GM18870 (cell line): ENCODE measurements at regions not wholly inside any gene's neighbourhood (a gene's known extent, or its start where the extent isn't known, plus 50 kb on each side); places are given as distances from the start of the nearest gene placed in this dataset.

ENCODE experiments used
- ATAC-seq: cut with Tn5 transposase; IDR thresholded peaks from one replicate; pipeline ENCODE4 v1.9.1; 2021; ENCODE audit warnings: moderate library complexity; ENCODE audit not compliant: unreplicated experiment

DNA sequence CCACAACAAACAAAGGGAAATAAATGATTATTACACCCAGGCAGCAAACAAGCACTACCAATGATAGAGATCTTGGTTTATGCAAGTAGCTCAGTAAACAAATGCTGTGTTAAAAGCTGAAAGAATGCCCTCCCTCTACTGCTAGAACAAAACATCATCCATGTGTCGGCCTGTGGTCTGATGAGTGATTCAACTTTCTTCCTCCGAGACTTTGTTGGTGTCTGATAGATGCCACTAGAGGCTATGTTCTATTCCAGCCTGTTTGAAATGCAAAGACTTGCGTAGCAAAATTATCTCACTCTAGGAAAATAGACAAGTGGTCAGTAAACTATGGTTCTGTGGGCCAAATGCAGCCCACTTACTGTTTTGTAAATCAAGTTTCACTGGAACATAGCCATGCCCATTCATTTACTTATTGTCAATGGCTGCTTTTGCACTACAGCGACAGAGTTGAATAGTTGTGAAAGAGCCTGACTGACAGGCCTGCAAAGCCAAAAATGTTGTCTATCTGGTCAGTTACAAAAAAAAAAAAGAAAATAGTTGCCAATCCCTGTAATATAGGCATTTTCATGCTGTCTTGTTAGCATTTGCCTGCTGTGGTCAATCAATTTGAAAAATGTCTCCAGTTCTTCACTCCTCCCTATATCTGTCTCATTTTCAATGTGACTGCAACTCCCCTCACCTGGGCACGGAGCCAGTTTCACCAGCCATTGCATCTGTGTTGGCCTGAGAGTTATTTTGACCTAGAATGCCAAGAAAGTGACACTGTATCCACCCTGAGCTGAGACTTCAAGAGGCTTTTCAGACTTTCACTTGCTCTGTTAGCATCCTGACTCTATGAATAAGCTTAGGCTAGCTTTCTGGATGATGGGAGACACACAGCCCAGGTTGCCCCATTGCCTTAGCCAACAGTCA, 544.6 kb upstream of the BTBD3 start:
- ATAC-seq = no peak

DNA sequence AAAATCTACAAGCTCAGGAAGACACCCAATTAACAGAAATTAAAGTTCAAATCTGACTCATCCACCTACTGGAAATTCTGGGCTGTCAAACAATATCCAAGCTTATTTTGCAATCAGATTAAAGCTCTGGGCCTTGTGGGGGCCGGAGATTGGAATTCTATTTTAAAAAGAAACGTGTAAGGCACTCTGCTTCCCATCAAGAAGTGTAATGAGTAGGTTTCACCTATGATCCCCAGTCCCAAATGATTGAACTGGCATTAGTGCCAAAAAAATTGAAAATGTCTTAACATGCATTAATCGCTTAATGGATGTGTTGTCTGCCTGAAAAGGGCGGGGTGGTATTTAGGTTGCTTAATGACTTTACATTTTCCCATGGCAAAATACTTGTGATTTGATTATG, 542.4 kb upstream of the BTBD3 start:
- no peak for ATAC-seq

DNA sequence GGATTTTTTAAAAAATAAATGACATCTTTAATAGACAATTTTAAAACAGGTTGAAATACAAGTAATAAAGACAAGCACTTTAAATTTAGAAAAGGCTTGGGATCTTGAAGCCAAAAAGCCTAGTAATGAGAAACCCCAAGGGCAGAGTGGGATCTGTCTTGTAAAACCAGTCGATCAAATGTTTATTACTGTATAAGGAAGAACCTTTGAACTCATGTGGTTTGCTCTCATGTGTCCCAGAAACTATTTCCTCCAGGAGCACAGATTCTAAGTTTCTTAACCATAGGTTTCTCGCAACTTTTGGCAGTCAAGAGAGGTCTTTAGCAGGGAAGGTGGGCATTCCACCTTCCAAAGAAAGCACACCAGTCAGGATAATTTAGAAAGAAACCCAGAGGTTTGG, 541.7 kb upstream of the BTBD3 start:
- ATAC-seq = no peak

DNA sequence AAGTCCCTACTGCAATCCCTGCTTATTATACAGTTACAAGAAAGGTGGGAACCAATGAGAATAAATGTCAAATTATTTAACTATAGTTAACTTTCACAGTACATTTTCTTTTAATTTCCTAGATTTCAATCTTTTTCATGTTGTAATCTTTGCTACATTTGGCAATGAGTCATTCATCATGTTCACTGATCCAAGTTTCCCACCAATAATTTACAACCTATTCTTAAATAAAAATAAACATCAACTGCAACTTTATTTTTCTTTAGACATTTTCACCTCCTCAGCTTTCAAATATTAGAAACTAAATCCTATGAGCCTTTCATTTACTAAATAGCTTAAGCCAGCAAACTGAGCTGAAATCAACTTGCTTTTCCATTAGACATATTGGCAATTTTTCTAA, 541.3 kb upstream of the BTBD3 start:
- no peak for ATAC-seq

DNA sequence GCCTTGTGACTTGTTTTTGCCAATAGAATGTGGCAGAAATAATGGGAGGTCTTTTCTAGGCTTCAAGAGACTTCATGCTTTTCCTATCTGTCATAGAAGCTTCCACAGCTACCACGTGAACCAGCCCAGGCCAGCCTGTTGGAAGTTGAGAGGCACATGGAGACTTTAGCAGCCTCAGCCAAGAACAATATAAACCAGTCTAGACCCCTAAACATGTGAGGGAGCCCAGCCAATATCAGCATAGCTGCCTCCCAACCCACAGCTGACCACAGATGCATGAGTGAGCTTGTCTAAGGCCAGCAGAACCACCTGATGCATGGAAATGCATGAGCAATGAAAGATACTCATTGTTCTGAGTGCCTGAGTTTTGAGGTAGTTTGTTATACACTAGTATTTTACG, 540.7 kb upstream of the BTBD3 start:
- no peak for ATAC-seq

- ATAC-seq = no peak
Observed at GRCh38 chr20:11377761-11378160, 539.9 kb upstream of the BTBD3 start.

DNA sequence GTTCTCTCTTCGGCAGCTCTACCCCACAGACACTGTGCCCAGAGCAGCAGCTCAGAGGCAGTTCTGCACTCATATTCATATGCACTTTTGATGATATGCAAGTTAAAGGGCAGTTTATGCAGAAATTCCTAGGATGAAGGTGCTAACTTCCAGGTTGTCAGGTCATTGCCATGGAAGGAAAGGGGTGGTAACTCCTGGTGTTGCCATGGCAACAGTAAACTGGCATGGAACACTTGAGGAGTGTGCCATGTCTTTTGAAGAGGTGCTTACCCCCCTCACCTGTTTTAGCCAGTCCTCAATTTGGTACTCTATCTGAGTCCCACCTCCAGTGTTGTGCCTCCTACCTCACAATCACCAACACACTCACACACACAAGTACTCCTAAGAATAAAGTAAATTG, 539.4 kb upstream of the BTBD3 start:
- no peak for ATAC-seq

DNA sequence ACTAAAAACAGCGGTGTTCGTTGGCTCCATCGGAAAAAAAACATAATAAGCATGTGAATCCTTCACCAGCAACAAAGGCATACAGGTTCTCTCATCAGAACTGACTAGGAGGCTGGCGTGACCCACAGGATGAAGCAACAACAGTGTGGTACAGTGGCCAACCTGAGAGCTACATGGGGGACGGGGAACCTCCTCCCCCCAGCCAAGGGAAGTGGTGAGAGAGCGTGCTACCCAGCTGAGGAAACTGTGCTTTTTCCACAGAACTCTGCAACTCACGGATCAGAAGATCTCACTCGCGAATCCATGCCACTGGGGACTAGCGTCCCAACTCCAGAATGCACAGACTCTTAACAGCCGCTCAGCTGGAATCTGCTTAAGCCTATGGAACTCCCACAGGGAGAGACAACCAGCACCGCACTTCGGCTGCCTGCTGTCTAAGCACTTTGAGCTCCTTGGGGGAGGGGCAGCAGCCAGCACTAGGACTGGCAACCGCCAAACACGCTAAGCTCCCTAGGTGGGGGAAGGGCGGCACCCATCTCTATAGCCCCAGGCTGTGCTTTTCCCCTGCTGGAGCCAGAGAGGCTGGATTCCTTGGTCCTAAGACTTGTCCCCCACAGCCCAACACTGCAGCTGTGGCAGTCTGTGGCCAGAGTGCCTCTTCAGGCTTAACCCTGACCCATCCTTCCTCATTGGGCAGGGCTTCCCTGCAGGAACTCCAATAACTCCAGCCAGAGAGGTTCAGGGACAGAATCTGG, 538.3 kb upstream of the BTBD3 start:
- ATAC-seq = no peak

DNA sequence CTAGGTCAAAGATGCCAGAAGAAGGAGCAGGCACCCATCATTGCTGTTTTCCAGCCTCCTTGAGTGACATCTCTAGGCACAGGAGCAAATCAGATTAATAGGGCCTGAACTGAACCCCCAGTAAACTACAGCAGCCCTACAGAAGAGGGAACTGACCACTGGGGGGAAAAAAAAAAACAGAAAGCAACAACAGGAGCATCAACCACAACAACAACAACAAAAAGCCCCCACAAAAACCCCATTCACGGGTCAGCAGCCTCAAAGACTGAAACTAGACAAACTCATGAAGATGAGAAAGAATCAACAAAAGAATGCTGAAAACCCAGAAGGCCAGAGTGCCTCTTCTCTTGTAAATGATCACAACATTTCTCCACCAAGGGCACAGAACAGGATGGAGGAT, 537.4 kb upstream of the BTBD3 start:
- ATAC-seq = peak; percentile 70

DNA sequence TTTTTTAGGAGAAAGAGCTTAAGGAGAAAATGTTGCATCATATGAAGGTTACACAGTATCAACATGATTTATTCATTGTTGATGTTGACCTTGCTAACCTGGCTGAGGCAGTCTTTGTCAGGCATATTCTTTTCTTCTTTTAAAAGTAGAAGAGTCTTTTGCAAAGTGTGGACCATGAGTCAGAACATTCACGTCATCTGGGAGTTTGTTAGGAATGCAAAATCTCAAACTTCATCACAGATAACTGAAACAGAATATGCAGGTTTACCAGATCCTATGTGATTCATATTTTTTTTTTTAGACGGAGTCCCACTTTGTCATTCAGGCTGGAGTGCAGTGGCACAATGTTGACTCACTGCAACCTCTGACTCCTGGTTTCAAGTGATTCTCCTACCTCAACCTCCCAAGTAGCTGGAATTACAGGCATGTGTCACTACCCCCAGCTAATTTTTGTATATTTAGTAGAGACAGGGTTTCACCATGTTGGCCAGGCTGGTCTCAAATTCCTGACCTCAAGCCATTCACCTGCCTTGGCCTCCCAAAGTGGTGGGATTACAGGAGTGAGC, 530.4 kb upstream of the BTBD3 start:
- no peak for ATAC-seq

DNA sequence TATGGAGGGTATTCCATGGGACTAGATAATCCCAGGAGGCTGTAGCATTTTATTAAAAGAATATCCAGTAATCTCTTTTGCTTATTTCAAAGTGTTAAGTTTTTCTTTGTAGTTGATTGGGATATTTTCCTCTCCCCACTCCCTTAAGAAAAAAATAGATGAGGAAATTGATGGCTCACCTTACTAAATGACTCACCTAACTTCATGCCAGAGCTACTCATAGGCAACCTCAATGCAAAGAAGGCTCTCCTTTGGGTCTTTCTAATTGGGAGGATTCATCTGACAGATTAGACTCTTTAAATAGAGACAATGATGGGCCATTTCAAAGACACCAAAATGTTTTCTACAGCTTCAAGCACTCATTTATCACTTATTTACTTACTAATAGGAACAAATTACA, 528.5 kb upstream of the BTBD3 start:
- ATAC-seq = no peak

DNA sequence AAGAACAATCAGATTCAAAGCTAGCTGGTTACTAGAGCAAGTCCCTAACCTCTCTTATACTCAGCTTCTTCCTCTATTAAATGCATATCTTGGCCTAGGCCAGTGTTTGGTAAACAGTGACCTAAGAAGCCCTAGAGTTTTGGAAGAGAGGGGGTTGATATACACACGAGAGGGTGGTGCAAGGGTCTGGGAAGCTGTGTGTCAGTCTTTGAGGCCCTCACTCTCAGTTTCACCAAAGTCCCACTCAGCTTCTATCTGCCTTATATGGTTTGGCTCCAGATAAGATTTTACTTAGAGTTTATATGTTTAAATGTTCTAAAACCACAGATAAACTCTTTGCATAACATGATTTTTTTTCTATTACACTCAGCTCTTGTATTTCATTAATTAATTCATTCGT, 526.1 kb upstream of the BTBD3 start:
- ATAC-seq = no peak

DNA sequence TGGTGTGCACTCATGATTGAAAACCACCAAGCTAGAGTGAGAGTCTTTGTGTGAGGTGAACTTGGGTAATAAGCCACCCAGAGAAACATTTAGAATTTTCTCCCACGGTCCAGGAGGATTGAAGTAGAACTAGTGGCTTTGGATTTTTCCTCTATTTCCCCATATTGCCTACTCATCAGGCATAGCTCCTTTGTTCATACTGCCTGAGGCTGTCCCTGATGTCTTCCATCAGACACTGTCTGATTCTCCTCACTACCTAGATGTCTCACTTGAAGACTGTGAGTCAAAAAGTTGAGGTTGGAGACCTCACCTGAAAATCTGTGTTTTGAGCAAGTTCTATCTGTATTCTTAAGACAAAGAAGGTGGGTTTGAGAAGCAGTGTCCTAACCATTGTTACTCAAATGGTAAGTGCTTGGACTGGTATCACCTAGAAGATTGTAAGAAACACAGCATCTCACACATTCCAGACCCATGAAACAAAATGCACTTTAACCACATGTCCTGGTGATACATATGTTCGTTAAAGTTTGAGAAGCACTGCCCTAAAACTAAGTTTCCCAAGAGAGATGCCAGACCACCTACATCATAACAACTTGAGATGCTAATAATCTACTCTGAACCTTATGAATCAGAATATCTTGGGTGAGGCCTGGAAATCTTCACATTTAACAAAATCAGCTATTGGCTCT, 523.4 kb upstream of the BTBD3 start:
- no peak for ATAC-seq

DNA sequence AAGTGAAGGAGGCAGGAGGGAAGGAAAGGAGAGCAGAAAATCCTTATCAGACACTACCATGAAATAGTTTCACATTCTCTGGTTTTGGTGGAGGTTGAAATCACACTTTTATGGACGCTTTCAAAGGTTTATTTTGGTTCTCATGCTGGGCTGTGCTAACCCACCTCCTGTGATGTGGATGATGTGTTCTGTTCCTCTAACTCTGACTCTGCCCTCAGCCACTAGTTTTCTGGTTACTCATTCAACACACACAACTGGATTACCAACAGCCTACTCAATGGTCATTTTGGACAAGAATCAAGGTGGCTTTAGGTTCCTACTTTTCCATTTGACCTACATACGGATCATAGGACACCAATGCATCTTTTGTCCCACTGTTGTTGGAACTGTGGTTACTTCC, 522.1 kb upstream of the BTBD3 start:
- no peak for ATAC-seq

- peak; percentile 72 for ATAC-seq
Observed at GRCh38 chr20:11401988-11402387, 515.7 kb upstream of the BTBD3 start.

GRCh38 chr20:11403711-11404110, 514.0 kb upstream of the BTBD3 start:
- ATAC-seq = no peak

- no peak for ATAC-seq
Observed at GRCh38 chr20:11406877-11407276, 510.8 kb upstream of the BTBD3 start.

- no peak for ATAC-seq
Observed at GRCh38 chr20:11409561-11409960, 508.1 kb upstream of the BTBD3 start.

- no peak for ATAC-seq
Observed at GRCh38 chr20:11411765-11412164, 505.9 kb upstream of the BTBD3 start.

DNA sequence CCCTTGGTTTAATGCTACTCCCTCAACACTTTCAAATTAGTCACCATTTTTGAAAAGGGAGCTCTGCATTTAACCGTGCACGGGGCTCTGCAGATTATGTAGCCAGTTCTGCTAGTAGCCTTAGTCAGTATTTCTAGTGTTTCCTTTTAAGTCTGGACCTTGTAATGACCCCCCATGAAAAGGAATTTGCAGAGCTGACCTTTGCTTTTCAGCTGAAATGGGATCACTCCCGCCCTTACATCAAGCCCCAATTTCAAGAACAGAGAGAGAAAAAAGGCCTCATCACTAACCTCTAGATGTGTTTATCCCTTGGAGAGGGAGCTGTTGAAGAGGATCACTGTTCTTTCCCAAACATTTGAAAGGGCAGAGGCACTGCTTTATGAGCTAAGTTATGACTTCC, 490.7 kb upstream of the BTBD3 start:
- ATAC-seq = no peak

DNA sequence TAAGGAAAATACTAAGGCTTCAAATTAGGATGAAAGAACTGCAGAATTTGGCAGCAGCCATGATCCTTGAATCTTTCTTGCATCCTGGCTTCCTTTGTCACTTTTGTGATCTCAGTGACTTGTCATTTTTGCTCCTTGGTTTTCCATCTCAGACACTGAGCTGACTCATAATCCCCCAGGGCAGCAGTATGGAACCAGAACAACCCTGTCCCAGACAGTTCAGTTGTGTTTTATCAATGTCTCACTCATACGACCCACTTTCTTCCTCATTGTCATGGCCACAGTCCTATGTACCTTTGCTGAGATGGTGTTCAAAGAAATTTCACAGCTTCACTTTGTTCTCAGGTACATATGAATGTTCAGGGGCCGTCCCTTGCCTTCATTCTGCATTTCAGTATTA, 488.5 kb upstream of the BTBD3 start:
- ATAC-seq = no peak
